ENCODE measurements at regions not wholly inside any gene's neighbourhood (a gene's known extent, or its start where the extent isn't known, plus 50 kb on each side); places are given as distances from the start of the nearest gene placed in this dataset.
"Not testable (repeated sequence)": the region's sequence is repeated elsewhere in the genome, so short reads cannot be mapped to it uniquely, and the experiment has no call there.

DNA sequence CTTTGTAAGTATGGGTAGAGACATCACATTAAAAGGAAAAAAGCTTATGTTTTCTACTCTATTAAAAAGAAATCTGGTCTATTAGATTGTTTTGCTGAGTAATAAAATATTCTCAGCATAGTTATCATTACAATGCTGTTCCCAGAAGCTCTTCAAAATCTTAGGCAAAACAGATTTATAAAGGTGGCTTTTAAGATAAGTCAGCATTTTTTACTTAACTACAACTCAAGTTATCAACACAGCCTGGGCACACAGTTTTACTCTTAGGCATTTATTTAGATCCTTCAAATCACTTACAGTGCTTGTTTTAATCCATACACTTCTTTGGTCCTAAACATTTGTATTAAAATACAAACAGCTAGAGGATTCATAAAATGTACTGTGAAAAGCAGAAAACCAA is 534.8 kb upstream of the NCAM2 start:
- Mint-ChIP-seq H3K9me3 (peaks cover 0 to 13% (median 6%) of the 10 kb centered on the region in 6 donors), H3K27ac (no peak overlapping the region)

DNA sequence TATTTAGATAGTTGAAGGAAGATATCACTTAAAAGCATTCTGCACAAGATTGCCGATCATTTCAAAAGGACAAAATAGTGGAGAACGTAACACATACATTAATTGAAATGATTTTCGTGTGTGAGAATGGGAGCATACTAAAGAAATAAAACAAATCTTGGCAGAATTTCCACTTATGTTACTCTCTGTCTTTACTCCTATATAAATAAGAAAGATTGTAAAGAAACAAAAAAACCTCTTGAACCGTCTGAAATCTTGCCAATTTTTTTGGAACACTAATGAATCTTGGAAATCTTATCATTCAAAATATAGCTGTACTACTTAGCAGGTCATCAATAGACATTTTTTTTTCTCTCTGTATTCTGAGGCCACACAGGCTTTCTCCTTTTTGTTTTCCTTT is 528.8 kb upstream of the NCAM2 start:
- no peak overlapping the region for H3K4me3 Mint-ChIP-seq
- no peaks in the 10 kb centered on the region for H3K27me3 Mint-ChIP-seq (ENCODE audit: low read depth in 3 of 3)
- peaks cover 2 to 14% (median 4%) of the 10 kb centered on the region in 6 donors for H3K9me3 Mint-ChIP-seq
- H3K36me3 Mint-ChIP-seq = no peaks in the 10 kb centered on the region
- no peak for DNase-seq
- no peak overlapping the region for H3K27ac Mint-ChIP-seq
- H3K4me1 Mint-ChIP-seq = no peaks in the 10 kb centered on the region

More for the DNA sequence above, 534.8 kb upstream of the NCAM2 start:
- Mint-ChIP-seq H3K27me3 (ENCODE audit: low read depth in 3 of 3) (peaks cover 0 to 2% (median 0%) of the 10 kb centered on the region in 3 donors), H3K4me3 (no peak overlapping the region), H3K4me1 (no peaks in the 10 kb centered on the region), H3K36me3 (no peaks in the 10 kb centered on the region)
- no peak for DNase-seq

DNA sequence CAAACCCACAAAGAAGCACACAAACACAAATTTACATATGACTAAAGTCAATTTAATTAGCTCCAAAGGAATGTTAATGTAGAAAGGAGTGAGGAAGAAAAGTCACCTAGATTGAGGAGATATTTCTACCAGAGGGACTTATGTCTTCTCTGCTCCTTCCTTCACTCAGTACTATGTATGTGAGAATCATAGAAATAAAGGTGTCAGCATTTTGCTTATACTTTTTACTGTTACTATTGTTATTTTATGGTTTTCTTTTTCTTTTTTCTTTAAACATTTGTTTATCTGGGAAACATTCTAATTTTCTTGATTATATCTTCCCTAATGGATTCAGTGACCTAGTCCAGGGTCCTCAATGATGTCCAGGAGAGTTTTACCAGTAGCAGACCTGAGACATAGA is 511.9 kb upstream of the NCAM2 start:
- Mint-ChIP-seq H3K9me3 (peaks cover 6 to 24% (median 10%) of the 10 kb centered on the region in 6 donors), H3K4me3 (no peak overlapping the region), H3K27me3 (ENCODE audit: low read depth in 3 of 3) (peaks cover 0 to 2% (median 0%) of the 10 kb centered on the region in 3 donors), H3K4me1 (no peaks in the 10 kb centered on the region), H3K27ac (no peak overlapping the region), H3K36me3 (no peaks in the 10 kb centered on the region)
- DNase-seq = no peak

GRCh38 chr21:20502915-20503314 is 495.3 kb upstream of the NCAM2 start:
- DNase-seq; H3K27me3 Mint-ChIP-seq (ENCODE audit: low read depth in 3 of 3); H3K27ac Mint-ChIP-seq; H3K4me1 Mint-ChIP-seq; H3K36me3 Mint-ChIP-seq; H3K4me3 Mint-ChIP-seq: not testable (repeated sequence)
- peaks cover 20 to 74% (median 54%) of the 10 kb centered on the region in 6 donors for H3K9me3 Mint-ChIP-seq

DNA sequence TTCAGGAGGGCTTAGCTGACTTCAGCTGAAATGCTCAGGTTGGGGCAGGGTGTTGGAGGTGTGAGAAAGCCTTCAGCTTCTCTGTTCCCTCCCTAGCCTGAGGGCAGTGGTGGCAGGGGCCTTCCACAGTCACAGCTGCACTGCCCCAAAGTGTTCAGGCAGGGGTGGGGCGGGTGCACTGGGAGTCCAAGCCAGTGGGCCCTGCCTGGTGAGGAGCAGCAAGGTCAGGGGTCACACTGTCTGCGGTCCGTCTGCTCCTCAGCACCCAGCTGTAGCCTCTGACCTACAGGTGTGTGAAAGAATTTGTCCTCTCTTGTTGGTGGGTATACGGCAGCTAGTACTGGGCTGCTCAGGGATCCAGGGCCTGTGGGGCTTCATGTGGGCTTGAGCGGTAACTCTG is 490.4 kb upstream of the NCAM2 start:
- no peak overlapping the region for H3K4me3 Mint-ChIP-seq
- peaks cover 12 to 66% (median 40%) of the 10 kb centered on the region in 6 donors for H3K9me3 Mint-ChIP-seq
- H3K36me3 Mint-ChIP-seq = peaks cover 3 to 10% (median 3%) of the 10 kb centered on the region in 3 donors
- no peak for DNase-seq
- no peak overlapping the region for H3K27ac Mint-ChIP-seq
- H3K27me3 Mint-ChIP-seq (ENCODE audit: low read depth in 3 of 3) = peaks cover 0 to 3% (median 1%) of the 10 kb centered on the region in 3 donors
- H3K4me1 Mint-ChIP-seq = no peaks in the 10 kb centered on the region

- Mint-ChIP-seq H3K4me1 (no peaks in the 10 kb centered on the region), H3K27ac (no peak overlapping the region)
Measured at GRCh38 chr21:20511216-20511880, 486.9 kb upstream of the NCAM2 start.

GRCh38 chr21:20515446-20515845 is 482.8 kb upstream of the NCAM2 start:
- no peak overlapping the region for H3K4me3 Mint-ChIP-seq
- H3K4me1 Mint-ChIP-seq = no peaks in the 10 kb centered on the region
- no peak for DNase-seq
- H3K27ac Mint-ChIP-seq = no peak overlapping the region
- peaks cover 3 to 30% (median 10%) of the 10 kb centered on the region in 6 donors for H3K9me3 Mint-ChIP-seq
- peaks cover 0 to 2% (median 1%) of the 10 kb centered on the region in 3 donors for H3K27me3 Mint-ChIP-seq (ENCODE audit: low read depth in 3 of 3)
- peaks cover 0 to 4% (median 0%) of the 10 kb centered on the region in 3 donors for H3K36me3 Mint-ChIP-seq

More at GRCh38 chr21:20511216-20511880, 486.9 kb upstream of the NCAM2 start:
- peaks cover 0 to 3% (median 1%) of the 10 kb centered on the region in 3 donors for H3K27me3 Mint-ChIP-seq (ENCODE audit: low read depth in 3 of 3)
- H3K36me3 Mint-ChIP-seq = peaks cover 0 to 4% (median 0%) of the 10 kb centered on the region in 3 donors
- H3K9me3 Mint-ChIP-seq = peaks cover 3 to 42% (median 18%) of the 10 kb centered on the region in 6 donors
- no peak for DNase-seq
- no peak overlapping the region for H3K4me3 Mint-ChIP-seq

GRCh38 chr21:20519076-20519475 is 479.1 kb upstream of the NCAM2 start:
- no peak overlapping the region for H3K4me3 Mint-ChIP-seq
- H3K27me3 Mint-ChIP-seq (ENCODE audit: low read depth in 3 of 3) = no peaks in the 10 kb centered on the region
- no peak for DNase-seq
- no peaks in the 10 kb centered on the region for H3K4me1 Mint-ChIP-seq
- H3K9me3 Mint-ChIP-seq = peaks cover 5 to 22% (median 9%) of the 10 kb centered on the region in 6 donors
- H3K27ac Mint-ChIP-seq = no peak overlapping the region
- H3K36me3 Mint-ChIP-seq = no peaks in the 10 kb centered on the region

DNA sequence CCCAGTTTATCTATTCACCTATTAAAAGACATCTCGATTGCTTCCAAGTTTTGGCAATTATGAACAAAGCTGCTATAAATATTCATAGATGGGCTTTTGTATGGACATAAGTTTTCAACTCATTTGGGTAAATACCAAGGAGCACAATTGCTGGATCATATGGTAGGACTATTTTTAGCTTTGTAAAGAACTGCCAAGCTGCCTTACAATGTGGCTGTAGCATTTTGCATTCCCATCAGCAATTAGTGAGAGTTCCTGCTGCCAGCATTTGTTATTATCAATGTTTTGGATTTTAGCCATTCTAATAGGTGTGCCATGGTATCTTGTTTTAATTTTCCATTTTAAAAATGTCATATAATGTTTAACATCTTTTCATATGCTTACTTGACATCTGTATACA is 475.6 kb upstream of the NCAM2 start:
- Mint-ChIP-seq H3K36me3 (no peaks in the 10 kb centered on the region), H3K4me3 (no peak overlapping the region), H3K27ac (no peak overlapping the region), H3K4me1 (no peaks in the 10 kb centered on the region), H3K9me3 (peaks cover 5 to 33% (median 13%) of the 10 kb centered on the region in 6 donors), H3K27me3 (ENCODE audit: low read depth in 3 of 3) (peaks cover 0 to 4% (median 0%) of the 10 kb centered on the region in 3 donors)
- DNase-seq = no peak

- no peak overlapping the region for H3K4me3 Mint-ChIP-seq
- no peaks in the 10 kb centered on the region for H3K4me1 Mint-ChIP-seq
- no peaks in the 10 kb centered on the region for H3K36me3 Mint-ChIP-seq
- H3K27me3 Mint-ChIP-seq (ENCODE audit: low read depth in 3 of 3) = peaks cover 0 to 4% (median 0%) of the 10 kb centered on the region in 3 donors
- no peak for DNase-seq
- no peak overlapping the region for H3K27ac Mint-ChIP-seq
- H3K9me3 Mint-ChIP-seq = peaks cover 5 to 36% (median 11%) of the 10 kb centered on the region in 6 donors
Measured at GRCh38 chr21:20523191-20523590, 475.0 kb upstream of the NCAM2 start.

- Mint-ChIP-seq H3K4me3 (no peak overlapping the region), H3K9me3 (peaks cover 4 to 46% (median 14%) of the 10 kb centered on the region in 6 donors), H3K4me1 (no peaks in the 10 kb centered on the region), H3K36me3 (no peaks in the 10 kb centered on the region), H3K27me3 (ENCODE audit: low read depth in 3 of 3) (peaks cover 0 to 4% (median 1%) of the 10 kb centered on the region in 3 donors), H3K27ac (no peak overlapping the region)
- no peak for DNase-seq
Measured at GRCh38 chr21:20527731-20528460, 470.3 kb upstream of the NCAM2 start.

DNA sequence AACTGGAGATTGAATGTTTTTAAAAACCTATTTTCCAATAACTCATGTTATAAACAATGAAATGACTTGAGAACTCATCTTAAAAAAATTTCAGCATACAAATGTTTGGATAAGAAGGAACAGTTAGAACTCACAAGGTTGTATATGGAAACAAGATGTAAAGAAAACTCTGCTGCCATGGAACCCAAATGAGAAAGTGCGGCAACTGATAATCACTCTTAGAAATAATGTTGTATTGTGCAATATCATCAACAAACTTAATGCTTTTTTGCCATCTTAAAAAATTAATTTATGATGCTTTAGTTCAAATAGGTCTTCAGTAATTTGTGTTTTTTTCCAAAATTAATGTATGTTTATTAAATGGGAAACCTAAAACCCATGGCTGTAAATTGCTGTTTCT is 461.1 kb upstream of the NCAM2 start:
- Mint-ChIP-seq H3K36me3 (no peaks in the 10 kb centered on the region), H3K9me3 (peaks cover 6 to 38% (median 20%) of the 10 kb centered on the region in 6 donors), H3K4me3 (no peak overlapping the region), H3K27me3 (ENCODE audit: low read depth in 3 of 3) (peaks cover 0 to 7% (median 0%) of the 10 kb centered on the region in 3 donors), H3K4me1 (no peaks in the 10 kb centered on the region), H3K27ac (no peak overlapping the region)
- DNase-seq = no peak

DNA sequence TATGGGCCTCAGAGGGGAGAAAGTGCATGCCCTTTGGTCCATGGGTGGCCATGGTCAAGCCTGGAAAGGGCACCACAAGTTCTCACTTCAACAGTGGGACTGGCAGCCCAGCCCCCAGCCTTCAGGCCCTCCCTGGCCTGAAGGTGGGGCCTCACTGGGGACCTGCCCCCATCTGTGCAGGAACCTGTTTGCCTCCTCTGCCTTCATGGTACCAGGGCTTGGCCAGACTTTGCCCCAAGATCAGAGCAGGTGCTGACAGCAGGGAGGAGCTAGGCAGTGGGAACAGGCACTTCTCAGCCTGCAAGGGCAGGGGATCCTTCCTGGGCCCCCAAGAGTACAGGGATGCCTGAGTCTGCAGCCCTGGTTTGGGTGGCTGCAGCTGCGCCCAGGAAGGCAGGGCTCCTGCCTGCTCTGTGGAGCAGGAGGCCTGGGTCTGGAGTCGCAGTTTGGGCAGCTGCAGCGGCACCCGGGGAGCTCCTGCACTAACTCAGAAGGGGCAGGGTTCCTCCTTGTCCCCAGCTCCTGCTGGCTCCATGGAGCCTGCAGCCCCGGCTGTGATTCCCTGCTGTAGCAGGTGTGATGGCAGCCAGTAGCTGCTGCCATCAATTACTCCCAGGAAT is 460.1 kb upstream of the NCAM2 start:
- Mint-ChIP-seq H3K4me3 (no peak overlapping the region), H3K27me3 (ENCODE audit: low read depth in 3 of 3) (peaks cover 0 to 7% (median 0%) of the 10 kb centered on the region in 3 donors), H3K9me3 (peaks cover 6 to 41% (median 20%) of the 10 kb centered on the region in 6 donors), H3K27ac (no peak overlapping the region), H3K36me3 (no peaks in the 10 kb centered on the region), H3K4me1 (no peaks in the 10 kb centered on the region)
- DNase-seq = no peak

DNA sequence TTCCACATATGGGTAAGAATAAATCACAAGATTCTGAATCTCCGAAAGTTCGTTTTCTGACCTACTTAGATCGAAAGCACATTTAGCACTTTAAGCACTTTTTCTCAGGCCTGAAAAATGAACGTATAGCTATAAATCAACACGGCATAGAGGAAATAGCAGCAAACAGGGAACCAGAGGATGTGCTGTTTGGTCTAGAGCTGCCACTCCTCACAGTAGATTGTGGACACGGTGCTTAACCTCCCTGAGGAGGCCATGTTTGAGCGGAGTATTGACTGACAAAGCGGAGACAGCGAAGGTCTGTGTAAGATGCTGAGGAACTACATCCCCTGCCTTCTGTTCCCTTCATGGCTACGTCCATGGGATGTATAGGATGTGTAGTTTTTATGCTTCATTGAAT is 452.8 kb upstream of the NCAM2 start:
- H3K4me1 Mint-ChIP-seq = no peaks in the 10 kb centered on the region
- peaks cover 0 to 4% (median 0%) of the 10 kb centered on the region in 3 donors for H3K27me3 Mint-ChIP-seq (ENCODE audit: low read depth in 3 of 3)
- H3K4me3 Mint-ChIP-seq = no peak overlapping the region
- no peak overlapping the region for H3K27ac Mint-ChIP-seq
- H3K36me3 Mint-ChIP-seq = no peaks in the 10 kb centered on the region
- peaks cover 2 to 26% (median 14%) of the 10 kb centered on the region in 6 donors for H3K9me3 Mint-ChIP-seq
- no peak for DNase-seq
